Liver (tissue), 8 donors: ENCODE measurements at regions not wholly inside any gene's neighbourhood (a gene's known extent, or its start where the extent isn't known, plus 50 kb on each side); places are given as distances from the start of the nearest gene placed in this dataset.

ENCODE experiments used
- DNase-seq: peaks from one replicate; pipeline ENCODE4 v3.0.0-alpha.2; 2017; ENCODE audit warnings: low spot score
- H3K27ac ChIP-seq, 2 donors: one replicate each; pipeline ENCODE4 v1.7.0; 2013; ENCODE audit warnings: inconsistent platforms in 2 of 2, low read length in 2 of 2, control low read depth in 1 of 2, low read depth in 1 of 2, mild to moderate bottlenecking in 1 of 2
- H3K27me3 ChIP-seq, 4 donors: one replicate each; pipeline versions ENCODE4 v1.6.1 to v1.7.0; 2013; ENCODE audit warnings: low read length in 3 of 4, inconsistent platforms in 1 of 4, mild to moderate bottlenecking in 1 of 4, moderate library complexity in 1 of 4; ENCODE audit not compliant: control insufficient read depth in 4 of 4, insufficient read depth in 4 of 4
- H3K36me3 ChIP-seq, 4 donors: one replicate each; pipeline versions ENCODE4 v1.6.1 to v1.7.0; 2013; ENCODE audit warnings: low read length in 3 of 4, mild to moderate bottlenecking in 3 of 4, low read depth in 1 of 4, moderate library complexity in 1 of 4; ENCODE audit not compliant: control insufficient read depth in 4 of 4, insufficient read depth in 3 of 4
- H3K4me1 ChIP-seq, 4 donors: one replicate each; pipeline versions ENCODE4 v1.6.1 to v1.7.0; 2013; ENCODE audit warnings: low read length in 3 of 4, mild to moderate bottlenecking in 3 of 4, moderate library complexity in 1 of 4; ENCODE audit not compliant: control insufficient read depth in 4 of 4, insufficient read depth in 4 of 4
- H3K4me3 ChIP-seq, 3 donors: one replicate each; pipeline versions ENCODE4 v1.6.1 to v1.7.0; 2013; ENCODE audit warnings: low read length in 3 of 3, control low read depth in 1 of 3, low read depth in 1 of 3, mild to moderate bottlenecking in 1 of 3
- H3K9ac ChIP-seq, 2 donors: one replicate each; pipeline ENCODE4 v1.7.0; 2013; ENCODE audit warnings: low read length in 2 of 2, mild to moderate bottlenecking in 2 of 2, moderate library complexity in 2 of 2, control low read depth in 1 of 2, low read depth in 1 of 2
- H3K9me3 ChIP-seq, 4 donors: one replicate each; pipeline versions ENCODE4 v1.6.1 to v1.7.0; 2013; ENCODE audit warnings: low read length in 3 of 4; ENCODE audit not compliant: control insufficient read depth in 4 of 4
- ATF3 ChIP-seq: IDR thresholded peaks from 2 replicates; pipeline ENCODE4 v1.6.1; 2016; ENCODE audit warnings: antibody characterized with exemption
- CTCF ChIP-seq: fragments of 150-350 bp; IDR thresholded peaks from 2 replicates; pipeline ENCODE4 v1.5.1; 2017; ENCODE audit warnings: improper control_type of control experiment, low read depth, low read length; ENCODE audit not compliant: missing input control
- EGR1 ChIP-seq, 2 donors: IDR thresholded peaks; 2 replicates each; pipeline ENCODE4 v1.6.1; 2016 to 2018; ENCODE audit warnings: antibody characterized with exemption in 2 of 2, low read depth in 2 of 2
- FOXA1 ChIP-seq: IDR thresholded peaks from 2 replicates; pipeline ENCODE4 v1.6.1; 2016; ENCODE audit warnings: antibody characterized with exemption
- FOXA2 ChIP-seq: IDR thresholded peaks from 2 replicates; pipeline ENCODE4 v1.6.1; 2016; ENCODE audit warnings: antibody characterized with exemption
- GABPA ChIP-seq, 2 donors: IDR thresholded peaks in 1 of 2; conservative IDR thresholded peaks in 1 of 2; 2 replicates each; pipeline ENCODE4 v1.6.1; 2016; ENCODE audit warnings: antibody characterized with exemption in 2 of 2, mild to moderate bottlenecking in 1 of 2, moderate library complexity in 1 of 2
- HNF4A ChIP-seq, 2 donors: conservative IDR thresholded peaks; 2 replicates each; pipeline ENCODE4 v1.6.1; 2016; ENCODE audit warnings: antibody characterized with exemption in 2 of 2, mild to moderate bottlenecking in 2 of 2
- HNF4G ChIP-seq: IDR thresholded peaks from 2 replicates; pipeline ENCODE4 v1.6.1; 2016; ENCODE audit warnings: antibody characterized with exemption
- JUND ChIP-seq, 2 donors: IDR thresholded peaks; 2 replicates each; pipeline ENCODE4 v1.6.1; 2016; ENCODE audit warnings: antibody characterized with exemption in 2 of 2
- MAX ChIP-seq: IDR thresholded peaks from 2 replicates; pipeline ENCODE4 v1.6.1; 2016; ENCODE audit warnings: antibody characterized with exemption
- NR2F2 ChIP-seq: IDR thresholded peaks from 2 replicates; pipeline ENCODE4 v1.6.1; 2016; ENCODE audit warnings: antibody characterized with exemption
- RAD21 ChIP-seq, 2 donors: IDR thresholded peaks; 2 replicates each; pipeline ENCODE4 v1.6.1; 2016; ENCODE audit warnings: antibody characterized with exemption in 2 of 2, mild to moderate bottlenecking in 2 of 2
- RXRA ChIP-seq, 2 donors: IDR thresholded peaks; 2 replicates each; pipeline ENCODE4 v1.6.1; 2017 to 2018; ENCODE audit warnings: antibody characterized with exemption in 2 of 2, mild to moderate bottlenecking in 1 of 2
- SP1 ChIP-seq: IDR thresholded peaks from 2 replicates; pipeline ENCODE4 v1.6.1; 2018; ENCODE audit warnings: antibody characterized with exemption, mild to moderate bottlenecking
- TAF1 ChIP-seq: conservative IDR thresholded peaks from 2 replicates; pipeline ENCODE4 v1.6.1; 2016; ENCODE audit warnings: antibody characterized with exemption, mild to moderate bottlenecking
- YY1 ChIP-seq: IDR thresholded peaks from 2 replicates; pipeline ENCODE4 v1.6.1; 2016; ENCODE audit warnings: antibody characterized with exemption, mild to moderate bottlenecking
- ZBTB33 ChIP-seq: IDR thresholded peaks from 2 replicates; pipeline ENCODE4 v1.6.1; 2016; ENCODE audit warnings: antibody characterized with exemption
- WGBS: extraction: QIAGEN DNeasy Blood & Tissue Kit; methylation state at CpG from one replicate; pipeline ENCODE4 v1.1.7; 2013; 5-methylcytosine and 5-hydroxymethylcytosine counted together
- donor health status: healthy.
- donor health status: healthy.
- donor health status: healthy.
- donor health status: healthy.
- donor health status: healthy.

- H3K4me3 ChIP-seq: no peak overlapping the region
- H3K9ac ChIP-seq: no peak overlapping the region
- no peaks in the 10 kb centered on the region for H3K4me1 ChIP-seq
- TF ChIP-seq FOXA1 (no peak), ZBTB33 (no peak), JUND (IDR thresholded peaks at IDR 0.05) (no peak), GABPA (IDR thresholded peaks at IDR 0.05 in 1 of 2, conservative IDR thresholded peaks at IDR 0.05 in 1 of 2) (no peak), CTCF (no peak), RXRA (IDR thresholded peaks at IDR 0.05) (no peak), MAX (no peak)
- no peak overlapping the region for H3K27ac ChIP-seq
- no peaks in the 10 kb centered on the region for H3K36me3 ChIP-seq
- H3K9me3 ChIP-seq: no peaks in the 10 kb centered on the region
- H3K27me3 ChIP-seq: peaks cover 0 to 5% (median 0%) of the 10 kb centered on the region in 4 donors
- DNase-seq: no peak
- WGBS: 50% methylated on average over 1 of the region's 1 CpG
Measured at GRCh38 chr16:65618931-65619330, 497.1 kb upstream of the CDH11 start.

- H3K36me3 ChIP-seq: no peaks in the 10 kb centered on the region
- H3K9me3 ChIP-seq: no peaks in the 10 kb centered on the region
- no peak for TF ChIP-seq FOXA2
- TF ChIP-seq MAX: no peak
- no peak for TF ChIP-seq TAF1
- TF ChIP-seq YY1: no peak
- TF ChIP-seq HNF4A (conservative IDR thresholded peaks at IDR 0.05): no peak
- no peak for TF ChIP-seq RAD21 (IDR thresholded peaks at IDR 0.05)
- TF ChIP-seq CTCF: no peak
Measured at GRCh38 chr16:65618333-65618732, 496.5 kb upstream of the CDH11 start.

GRCh38 chr16:65617421-65617820 lies 495.6 kb upstream of the CDH11 start:
- H3K9ac ChIP-seq: no peak overlapping the region
- no peak overlapping the region for H3K27ac ChIP-seq
- TF ChIP-seq HNF4G (no peak), JUND (IDR thresholded peaks at IDR 0.05) (no peak), GABPA (IDR thresholded peaks at IDR 0.05 in 1 of 2, conservative IDR thresholded peaks at IDR 0.05 in 1 of 2) (no peak), YY1 (no peak), EGR1 (IDR thresholded peaks at IDR 0.05; ENCODE audit: low read depth in 2 of 2) (no peak), RXRA (IDR thresholded peaks at IDR 0.05) (no peak), HNF4A (conservative IDR thresholded peaks at IDR 0.05) (no peak), SP1 (no peak), CTCF (no peak), NR2F2 (no peak), RAD21 (IDR thresholded peaks at IDR 0.05) (no peak), TAF1 (no peak), MAX (no peak), FOXA2 (no peak), ATF3 (no peak)
- H3K4me3 ChIP-seq: no peak overlapping the region
- no peak for DNase-seq
- no peaks in the 10 kb centered on the region for H3K4me1 ChIP-seq
- H3K27me3 ChIP-seq: peaks cover 0 to 5% (median 0%) of the 10 kb centered on the region in 4 donors
- 63% methylated on average over 3 of the region's 3 CpGs for WGBS
- no peaks in the 10 kb centered on the region for H3K9me3 ChIP-seq
- H3K36me3 ChIP-seq: no peaks in the 10 kb centered on the region

More at GRCh38 chr16:65618333-65618732, 496.5 kb upstream of the CDH11 start:
- Histone ChIP-seq H3K27me3 (peaks cover 0 to 5% (median 0%) of the 10 kb centered on the region in 4 donors), H3K4me3 (no peak overlapping the region), H3K9ac (no peak overlapping the region), H3K27ac (no peak overlapping the region), H3K4me1 (no peaks in the 10 kb centered on the region)
- DNase-seq: no peak
- WGBS: 45% methylated on average over 2 of the region's 2 CpGs
